Kidney glomerular epithelial cell (primary cell): ENCODE measurements at regions not wholly inside any gene's neighbourhood (a gene's known extent, or its start where the extent isn't known, plus 50 kb on each side); places are given as distances from the start of the nearest gene placed in this dataset.

Experiments used
- DNase-seq: peaks from one replicate; lab custom pipeline; 2025; lab: John Stamatoyannopoulos, UW

DNA sequence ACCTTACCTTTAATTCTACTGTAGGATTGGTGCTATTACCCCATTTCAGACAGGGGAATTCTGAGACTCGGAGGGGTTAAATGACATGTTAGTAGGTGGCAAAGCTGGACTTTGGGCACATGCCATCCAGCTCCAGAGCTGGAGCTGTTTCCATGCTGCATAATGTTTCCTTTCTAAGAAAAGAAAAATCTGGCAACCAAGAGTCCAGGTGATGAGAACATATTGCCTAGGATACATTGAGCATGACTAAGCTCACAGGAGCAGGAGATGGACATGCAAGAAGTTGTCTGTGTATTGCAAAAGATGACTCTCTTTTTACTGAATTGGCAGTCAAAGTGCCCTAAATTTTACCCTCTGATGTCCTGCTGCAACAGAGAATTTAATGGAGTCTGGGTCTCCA is 150.8 kb upstream of the SYT13 start:
- no peak for DNase-seq

GRCh38 chr11:45436118-45436517 is 150.0 kb upstream of the SYT13 start:
- no peak for DNase-seq

- DNase-seq, result no peak
These were observed 149.6 kb upstream of the SYT13 start for GRCh38 chr11:45435706-45436105.

DNA sequence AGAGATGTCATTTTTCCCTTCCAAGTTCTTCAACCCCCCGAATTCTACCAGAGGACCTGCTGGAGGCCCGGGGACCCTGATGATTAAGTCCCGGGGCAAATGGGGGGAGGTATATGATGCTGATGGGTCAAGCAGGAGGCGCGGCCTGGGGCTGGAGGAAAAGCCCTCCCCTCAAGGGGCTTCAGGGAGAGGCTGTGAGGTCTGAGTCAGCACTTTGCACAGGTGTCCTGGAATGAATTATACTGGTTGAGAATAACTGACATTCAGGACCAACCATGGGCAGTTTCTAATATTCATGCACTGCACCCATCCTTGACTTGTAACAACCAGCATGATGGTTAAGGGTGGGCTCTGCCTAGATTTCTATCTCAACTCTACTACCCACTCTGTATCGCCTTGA is 146.8 kb upstream of the SYT13 start:
- DNase-seq, result no peak

GRCh38 chr11:45432100-45432499 is 146.0 kb upstream of the SYT13 start:
- DNase-seq, result no peak

GRCh38 chr11:45431046-45432018 is 145.2 kb upstream of the SYT13 start:
- DNase-seq, result no peak

DNA sequence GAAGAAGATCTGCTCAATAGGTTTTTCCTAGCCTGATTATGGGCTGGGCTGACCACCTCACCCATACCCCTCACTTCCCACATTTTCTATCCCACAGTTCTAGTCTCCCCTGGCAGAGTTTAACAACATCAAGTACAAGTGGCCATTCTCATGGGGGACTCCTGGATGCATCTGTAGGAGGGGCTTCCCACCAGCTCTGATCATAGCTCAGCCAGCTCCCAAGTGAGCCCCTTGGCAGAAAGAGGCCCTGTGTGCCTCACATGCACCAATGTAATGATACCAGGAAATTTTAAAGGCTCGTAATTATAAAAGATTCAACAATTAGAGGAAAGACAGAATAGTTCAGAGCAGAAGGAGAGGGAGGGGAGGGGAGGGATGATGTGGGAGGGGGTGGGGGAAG is 144.2 kb upstream of the SYT13 start:
- no peak for DNase-seq

- DNase-seq, result no peak
These were observed 143.6 kb upstream of the SYT13 start for GRCh38 chr11:45429719-45430118.

GRCh38 chr11:45428541-45429230 is 142.5 kb upstream of the SYT13 start:
- DNase-seq, result no peak

DNA sequence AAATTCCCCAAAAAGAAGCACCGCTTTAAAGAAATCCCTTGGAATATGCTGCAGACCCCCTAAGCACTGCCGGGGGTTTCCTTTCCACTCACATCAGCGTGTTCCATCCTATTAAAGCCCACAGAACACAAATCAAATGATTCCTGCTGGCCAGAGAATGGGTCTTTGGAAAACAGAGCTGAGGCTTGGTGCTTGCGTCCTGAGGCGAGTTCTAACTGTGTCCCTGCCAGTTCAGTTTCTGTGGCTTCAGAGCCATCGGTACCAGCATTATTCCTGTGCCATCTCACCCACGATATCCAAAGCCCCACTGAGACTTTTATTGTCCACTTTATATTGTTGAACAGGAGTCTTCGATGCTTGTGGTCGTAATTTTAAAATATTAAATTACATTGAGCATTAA is 142.0 kb upstream of the SYT13 start:
- DNase-seq, result no peak

DNA sequence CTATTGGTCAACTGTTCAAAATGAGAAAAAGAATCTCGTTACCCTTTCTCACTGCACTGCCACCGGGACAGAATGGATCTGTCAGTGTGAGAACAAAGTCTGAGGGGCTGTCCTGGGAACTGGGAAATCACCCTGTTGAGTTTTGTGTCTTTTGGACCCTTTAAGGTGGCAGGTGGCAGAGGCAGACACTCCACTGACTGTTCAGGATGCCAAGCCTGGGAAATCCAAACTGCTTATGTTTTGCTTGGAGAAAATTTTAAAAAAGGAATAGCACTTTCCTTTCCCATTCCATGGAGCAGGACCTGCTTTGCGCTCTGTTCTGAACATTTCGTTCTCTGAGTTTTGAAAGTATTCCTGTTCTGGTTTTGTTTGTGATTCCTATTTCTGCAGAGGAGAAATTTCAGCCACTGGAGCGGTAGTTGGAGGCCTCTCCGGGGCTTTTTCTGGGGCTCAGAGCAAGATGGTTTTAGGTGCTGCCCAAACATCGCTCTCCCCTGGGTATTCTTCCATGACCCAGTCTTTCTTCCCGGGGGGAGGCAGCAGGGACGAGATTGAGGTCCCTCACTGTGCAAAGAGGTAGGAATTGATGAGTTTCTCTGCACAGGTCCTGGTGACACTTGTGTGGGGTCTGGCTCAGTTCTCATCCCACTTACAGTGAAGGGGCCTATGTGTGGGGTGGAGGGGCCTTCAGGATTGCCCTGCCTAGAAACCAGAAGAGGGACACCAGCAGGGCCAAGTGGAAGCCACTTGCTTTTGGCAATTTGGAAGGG is 138.5 kb upstream of the SYT13 start:
- no peak for DNase-seq

DNA sequence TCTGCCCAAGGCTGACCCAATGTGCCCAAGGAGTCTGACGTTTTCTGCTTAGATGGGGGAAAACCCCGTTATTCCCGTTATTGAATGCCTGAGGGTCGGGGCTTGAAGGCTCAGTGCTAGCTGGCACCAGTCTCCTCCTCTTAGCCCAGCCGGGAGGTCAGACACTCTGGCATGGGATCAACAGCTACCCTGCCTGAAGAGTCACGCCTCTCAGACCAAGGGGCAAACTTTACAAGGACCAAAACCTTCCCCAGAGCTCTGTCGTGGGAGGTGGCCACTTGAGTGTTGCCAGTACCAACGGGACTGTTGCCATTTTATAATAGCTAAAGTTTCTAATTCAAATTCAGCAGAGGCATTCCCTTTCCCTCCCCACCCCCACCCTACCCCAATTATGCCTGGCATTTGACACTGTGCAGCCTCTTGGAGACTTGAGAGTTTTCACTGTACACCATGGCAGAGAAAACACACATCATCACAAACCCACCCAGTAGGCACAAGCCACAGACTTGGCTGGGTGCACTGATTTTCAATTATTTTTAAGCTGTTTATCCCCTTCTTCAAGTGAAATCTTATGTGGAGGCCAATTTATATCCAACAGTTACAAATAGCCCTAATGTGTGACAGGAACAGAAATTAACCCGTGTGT is 137.5 kb upstream of the SYT13 start:
- DNase-seq, result no peak

GRCh38 chr11:45423036-45423435 is 136.9 kb upstream of the SYT13 start:
- no peak for DNase-seq

DNA sequence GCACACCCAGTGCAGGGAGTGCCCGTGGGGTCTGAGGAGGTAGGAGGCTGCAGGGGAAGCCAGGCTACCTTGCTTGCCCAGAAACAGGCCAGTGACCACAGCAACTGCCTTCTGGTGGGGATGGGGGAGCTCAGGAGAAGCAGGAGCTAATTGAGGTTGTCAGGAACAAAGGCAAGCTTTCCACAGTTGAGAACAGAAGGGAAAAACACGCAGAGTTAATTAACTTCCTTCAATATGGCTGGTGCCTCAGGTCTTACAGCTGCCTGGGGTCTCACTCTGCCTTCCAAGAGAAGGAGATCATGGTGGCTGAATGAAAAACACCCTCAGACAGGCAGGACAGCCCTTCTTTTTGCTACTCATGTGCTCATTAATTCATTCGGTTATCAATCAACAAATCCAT is 127.9 kb upstream of the SYT13 start:
- no peak for DNase-seq

DNA sequence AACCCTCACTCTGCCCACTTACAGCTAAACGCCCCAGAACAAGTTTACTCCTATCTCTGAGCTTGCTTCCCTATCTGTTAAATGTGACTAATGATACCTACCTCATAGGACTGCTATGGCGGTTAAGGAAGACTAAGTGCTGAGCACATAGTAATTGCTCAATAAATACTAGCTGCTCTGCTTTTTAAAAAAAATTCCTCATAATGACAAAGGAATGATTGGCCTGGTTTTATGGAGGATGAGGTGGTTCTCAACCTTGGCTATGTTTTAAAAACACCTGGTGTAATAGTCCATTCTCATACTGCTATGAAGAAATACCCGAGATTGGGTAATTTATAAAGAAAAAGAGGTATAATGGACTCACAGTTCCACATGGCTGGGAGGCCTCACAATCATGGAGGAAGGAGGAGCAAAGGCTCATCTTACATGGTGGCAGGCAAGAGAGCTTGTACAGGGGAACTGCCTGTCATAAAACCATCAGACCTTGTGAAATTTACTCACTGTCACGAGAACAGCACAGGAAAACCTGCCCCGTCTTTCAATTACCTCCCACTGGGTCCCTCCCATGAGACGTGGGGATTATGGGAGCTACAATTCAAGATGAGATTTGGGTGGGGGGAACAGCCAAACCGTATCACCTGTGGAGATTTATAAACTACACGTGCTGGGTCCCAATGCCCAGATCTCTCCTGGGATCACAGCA is 127.2 kb upstream of the SYT13 start:
- peak; percentile 22 for DNase-seq

DNA sequence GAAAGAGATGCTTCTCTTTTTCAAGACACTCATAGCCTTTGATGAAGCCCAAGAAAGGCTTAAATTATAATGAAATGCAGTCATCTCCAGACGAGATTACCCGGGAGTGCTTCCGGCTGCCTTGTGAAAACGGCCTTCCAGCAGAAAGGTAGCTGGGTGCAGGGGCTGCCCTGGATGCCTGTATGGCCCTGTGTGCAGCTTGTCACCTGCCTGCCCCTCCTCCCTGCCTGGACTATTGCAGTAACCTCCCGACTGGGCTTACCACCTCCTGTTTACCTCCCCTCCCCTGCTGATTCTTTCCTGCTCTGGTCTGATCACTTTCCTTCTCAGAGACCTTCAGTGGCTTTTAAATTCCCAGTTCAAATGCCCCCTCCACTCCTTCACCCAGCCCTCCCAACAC is 126.4 kb upstream of the SYT13 start:
- DNase-seq, result no peak

DNA sequence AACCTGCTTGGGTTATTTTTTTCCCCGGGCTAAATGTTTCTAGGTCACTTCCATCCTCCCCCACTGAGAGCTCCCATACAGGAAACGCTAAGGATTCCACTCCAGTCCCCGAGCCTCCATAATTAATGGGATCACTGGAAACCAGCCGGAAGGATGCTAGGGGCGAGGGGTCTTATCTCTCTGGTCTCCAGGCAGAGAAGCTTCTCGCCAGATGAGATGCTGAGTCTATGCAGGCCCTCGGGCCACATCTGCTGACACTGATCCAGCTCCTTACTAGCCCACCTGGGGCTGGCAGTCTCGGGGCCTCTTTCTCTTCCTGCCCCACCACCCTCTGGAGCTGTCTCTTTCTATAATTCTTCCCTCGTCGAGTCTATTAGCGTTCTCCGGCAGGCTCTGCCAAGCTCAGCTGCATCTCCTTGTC is 125.9 kb upstream of the SYT13 start:
- no peak for DNase-seq

DNA sequence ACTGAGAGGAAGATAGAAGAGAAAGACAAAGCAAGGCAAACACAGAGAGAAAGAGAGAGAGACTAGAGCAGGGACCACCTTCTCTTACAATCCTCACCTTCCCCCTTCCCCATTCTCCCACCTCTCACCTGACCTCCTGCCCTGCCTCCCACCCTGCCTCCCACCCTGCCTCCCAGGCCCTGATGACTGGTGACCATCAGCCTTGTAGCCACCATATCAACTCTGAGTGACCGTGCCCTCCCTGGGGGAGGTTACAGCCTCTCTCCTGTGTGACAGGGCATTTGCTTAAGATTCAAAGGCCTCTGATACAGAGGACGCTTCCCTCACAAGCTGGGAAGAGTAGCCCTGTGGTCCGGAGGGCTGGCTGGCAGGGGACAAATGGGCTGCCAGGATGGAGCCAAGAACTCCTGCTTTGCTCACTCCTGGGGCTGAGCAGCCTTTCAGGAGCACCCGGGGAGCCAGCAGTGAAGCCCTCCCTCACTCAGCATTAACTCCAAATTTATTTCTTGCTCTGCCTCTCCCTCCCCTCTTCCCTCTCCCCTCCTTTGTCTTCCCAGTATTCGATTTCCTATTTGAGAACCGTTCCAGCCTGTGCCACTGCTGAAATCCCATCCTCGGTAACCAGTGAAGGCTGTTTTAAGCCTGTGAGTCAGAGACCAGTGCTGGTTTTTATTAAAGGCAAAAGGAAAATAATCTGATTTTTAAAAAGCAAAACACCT is 125.2 kb upstream of the SYT13 start:
- no peak for DNase-seq

DNA sequence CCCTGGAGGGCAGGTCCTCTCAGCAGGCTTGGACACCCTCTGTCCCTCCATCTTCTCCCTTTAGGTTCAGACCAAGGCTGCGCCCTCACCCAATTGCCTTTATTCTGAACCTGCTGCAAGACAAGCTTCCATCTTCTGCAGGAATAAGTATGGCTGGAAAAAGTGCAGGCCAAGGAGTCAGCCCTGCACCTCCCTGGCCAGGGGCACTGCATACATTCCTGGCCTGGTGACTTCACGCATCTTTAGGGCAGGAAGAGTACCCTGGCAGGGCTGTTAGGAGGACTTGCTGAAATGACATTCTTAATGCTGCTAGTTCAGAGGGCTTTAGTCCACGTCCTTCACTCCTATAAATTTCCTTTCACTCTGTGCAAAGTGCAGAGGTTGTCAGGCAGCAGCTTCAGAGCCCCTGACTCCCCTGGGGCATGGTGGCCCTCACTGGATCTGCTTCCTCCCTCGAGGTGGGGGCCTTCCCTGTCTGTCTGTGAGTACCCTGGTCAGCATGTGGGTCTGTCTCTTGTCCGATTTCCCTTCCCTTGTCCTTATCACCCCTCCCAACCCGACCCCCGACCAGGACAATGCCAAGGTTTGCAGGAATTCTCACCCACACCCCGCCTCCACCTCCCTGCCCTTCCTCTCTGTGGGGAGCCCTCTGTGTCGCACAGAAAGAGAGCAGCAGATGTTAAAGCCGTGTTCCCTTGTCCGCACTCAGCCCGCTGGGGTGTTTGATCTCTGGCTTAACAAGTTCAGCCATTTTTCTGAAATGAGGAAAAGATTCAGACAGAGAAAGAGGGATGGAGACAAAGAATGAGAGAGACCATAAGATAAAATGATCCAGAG is 124.5 kb upstream of the SYT13 start:
- DNase-seq, result no peak

- peak; percentile 15 for DNase-seq
These were observed 123.4 kb upstream of the SYT13 start for GRCh38 chr11:45409587-45409986.
